ENCODE measurements at regions not wholly inside any gene's neighbourhood (a gene's known extent, or its start where the extent isn't known, plus 50 kb on each side); places are given as distances from the start of the nearest gene placed in this dataset.

DNA sequence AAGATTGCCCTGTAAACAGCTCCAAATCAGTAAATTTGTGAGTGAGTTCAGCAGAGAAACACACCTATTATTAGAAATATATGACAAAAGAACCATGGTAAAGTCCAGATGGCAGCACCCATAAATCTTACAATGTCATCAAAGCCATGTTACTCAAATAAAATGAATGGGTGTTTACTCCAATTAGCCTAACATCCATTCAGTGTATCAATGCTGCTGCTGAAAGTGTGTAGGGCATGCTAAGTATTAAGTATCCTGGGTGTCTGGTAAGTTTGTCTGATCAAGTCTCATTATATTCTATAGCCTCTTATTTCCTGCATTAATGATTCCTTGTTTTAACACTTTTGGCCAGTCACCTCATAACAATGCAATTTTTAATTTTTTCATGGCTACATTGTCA, 185.5 kb upstream of the STEAP4 start:
- Histone ChIP-seq H3K4me3 (ENCODE audit: low read depth, low read length, poor library complexity, severe bottlenecking) (no peak overlapping the region), H3K4me1 (ENCODE audit: insufficient read depth, low read length, poor library complexity, severe bottlenecking) (no peaks in the 10 kb centered on the region), H3K27ac (ENCODE audit: low read depth, low read length, poor library complexity, severe bottlenecking) (no peak overlapping the region), H2AFZ (ENCODE audit: low read length) (no peak overlapping the region), H3K4me2 (ENCODE audit: low read length) (no peak overlapping the region), H3K9me2 (ENCODE audit: insufficient read depth, low read length) (no peaks in the 10 kb centered on the region), H3K36me3 (ENCODE audit: insufficient read depth, low read length) (no peaks in the 10 kb centered on the region), H3K9me3 (ENCODE audit: low read length) (no peaks in the 10 kb centered on the region), H3K79me2 (ENCODE audit: insufficient read depth, low read depth, low read length) (no peaks in the 10 kb centered on the region), H4K20me1 (ENCODE audit: insufficient read depth, low read length) (no peaks in the 10 kb centered on the region)
- no TSS peak for BruUV-seq (replicated peaks)
- intact Hi-C loops (cut with micrococcal nuclease; ENCODE audit: unreplicated experiment) = no loop called here
- ChIA-PET POLR2A (no interaction called here), CTCF (ENCODE audit: unreplicated experiment) (no interaction called here)
- TF ChIP-seq, protein P1, sequence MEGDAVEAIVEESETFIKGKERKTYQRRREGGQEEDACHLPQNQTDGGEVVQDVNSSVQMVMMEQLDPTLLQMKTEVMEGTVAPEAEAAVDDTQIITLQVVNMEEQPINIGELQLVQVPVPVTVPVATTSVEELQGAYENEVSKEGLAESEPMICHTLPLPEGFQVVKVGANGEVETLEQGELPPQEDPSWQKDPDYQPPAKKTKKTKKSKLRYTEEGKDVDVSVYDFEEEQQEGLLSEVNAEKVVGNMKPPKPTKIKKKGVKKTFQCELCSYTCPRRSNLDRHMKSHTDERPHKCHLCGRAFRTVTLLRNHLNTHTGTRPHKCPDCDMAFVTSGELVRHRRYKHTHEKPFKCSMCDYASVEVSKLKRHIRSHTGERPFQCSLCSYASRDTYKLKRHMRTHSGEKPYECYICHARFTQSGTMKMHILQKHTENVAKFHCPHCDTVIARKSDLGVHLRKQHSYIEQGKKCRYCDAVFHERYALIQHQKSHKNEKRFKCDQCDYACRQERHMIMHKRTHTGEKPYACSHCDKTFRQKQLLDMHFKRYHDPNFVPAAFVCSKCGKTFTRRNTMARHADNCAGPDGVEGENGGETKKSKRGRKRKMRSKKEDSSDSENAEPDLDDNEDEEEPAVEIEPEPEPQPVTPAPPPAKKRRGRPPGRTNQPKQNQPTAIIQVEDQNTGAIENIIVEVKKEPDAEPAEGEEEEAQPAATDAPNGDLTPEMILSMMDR (conservative IDR thresholded peaks at IDR 0.05; ENCODE audit: low read length) = no peak
- TF ChIP-seq EZH2phosphoT487 (IDR thresholded peaks at IDR 0.05; ENCODE audit: borderline replicate concordance, low read depth, low read length) = no peak
- DNase-seq (ENCODE audit: low spot score) = no peak

DNA sequence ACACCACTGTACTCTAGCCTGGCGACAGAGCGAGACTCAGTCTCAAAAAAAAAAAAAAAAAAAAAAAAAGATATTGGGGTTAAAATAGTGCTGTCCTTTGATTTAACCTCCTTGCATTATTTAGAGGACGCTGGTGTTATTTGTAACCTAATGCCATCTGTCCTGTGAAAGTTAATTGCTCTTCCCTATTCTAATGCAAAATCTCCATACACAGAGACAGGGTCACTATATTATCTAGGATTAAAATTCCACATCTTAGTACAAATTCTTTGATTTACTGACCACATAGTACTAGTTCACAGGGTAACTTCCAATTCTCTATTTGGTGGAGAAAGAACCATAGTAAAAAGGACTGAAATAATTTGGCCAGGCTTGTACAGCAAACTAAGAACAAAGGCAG, 184.2 kb upstream of the STEAP4 start:
- Histone ChIP-seq H3K79me2 (ENCODE audit: insufficient read depth, low read depth, low read length) (no peaks in the 10 kb centered on the region), H2AFZ (ENCODE audit: low read length) (no peak overlapping the region), H3K36me3 (ENCODE audit: insufficient read depth, low read length) (no peaks in the 10 kb centered on the region), H3K9me3 (ENCODE audit: low read length) (no peaks in the 10 kb centered on the region), H3K4me2 (ENCODE audit: low read length) (no peak overlapping the region), H3K4me3 (ENCODE audit: low read depth, low read length, poor library complexity, severe bottlenecking) (no peak overlapping the region), H3K4me1 (ENCODE audit: insufficient read depth, low read length, poor library complexity, severe bottlenecking) (no peaks in the 10 kb centered on the region), H3K27ac (ENCODE audit: low read depth, low read length, poor library complexity, severe bottlenecking) (no peak overlapping the region), H3K9me2 (ENCODE audit: insufficient read depth, low read length) (no peaks in the 10 kb centered on the region), H4K20me1 (ENCODE audit: insufficient read depth, low read length) (no peaks in the 10 kb centered on the region)
- POLR2A ChIA-PET = no interaction called here
- TF ChIP-seq EZH2phosphoT487 (IDR thresholded peaks at IDR 0.05; ENCODE audit: borderline replicate concordance, low read depth, low read length) = no peak
- TF ChIP-seq, protein P1 (conservative IDR thresholded peaks at IDR 0.05; ENCODE audit: low read length) = no peak
- no peak for DNase-seq (ENCODE audit: low spot score)
- no TSS peak for BruUV-seq (replicated peaks)
- CTCF ChIA-PET (ENCODE audit: unreplicated experiment) = no interaction called here
- intact Hi-C loops (cut with micrococcal nuclease; ENCODE audit: unreplicated experiment) = no loop called here

DNA sequence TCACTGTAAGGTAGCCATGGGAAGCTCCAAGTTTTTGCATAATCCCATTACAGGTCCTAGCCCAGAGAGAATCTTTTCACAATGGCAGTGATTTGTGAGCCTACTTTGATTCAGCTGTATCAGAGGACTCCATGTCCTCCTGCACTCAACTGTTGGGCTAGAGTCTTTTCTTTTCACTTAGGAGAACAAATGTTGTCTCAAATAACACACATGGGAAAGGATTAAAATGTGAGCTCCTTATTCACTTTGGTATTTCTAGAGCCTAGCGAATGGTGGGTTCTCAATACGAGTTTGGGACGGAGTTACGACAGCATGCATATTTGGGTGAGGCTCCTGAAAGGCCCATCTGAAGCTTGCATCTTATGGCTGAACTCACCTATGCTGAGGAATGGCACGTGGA, 183.5 kb upstream of the STEAP4 start:
- no peak for DNase-seq (ENCODE audit: low spot score)
- Histone ChIP-seq H3K36me3 (ENCODE audit: insufficient read depth, low read length) (no peaks in the 10 kb centered on the region), H2AFZ (ENCODE audit: low read length) (no peak overlapping the region), H3K4me3 (ENCODE audit: low read depth, low read length, poor library complexity, severe bottlenecking) (no peak overlapping the region), H4K20me1 (ENCODE audit: insufficient read depth, low read length) (no peaks in the 10 kb centered on the region), H3K79me2 (ENCODE audit: insufficient read depth, low read depth, low read length) (no peaks in the 10 kb centered on the region), H3K4me2 (ENCODE audit: low read length) (no peak overlapping the region), H3K9me3 (ENCODE audit: low read length) (no peaks in the 10 kb centered on the region), H3K4me1 (ENCODE audit: insufficient read depth, low read length, poor library complexity, severe bottlenecking) (no peaks in the 10 kb centered on the region), H3K27ac (ENCODE audit: low read depth, low read length, poor library complexity, severe bottlenecking) (no peak overlapping the region), H3K9me2 (ENCODE audit: insufficient read depth, low read length) (no peaks in the 10 kb centered on the region)
- ChIA-PET POLR2A (no interaction called here), CTCF (ENCODE audit: unreplicated experiment) (no interaction called here)
- TF ChIP-seq, protein P1 (conservative IDR thresholded peaks at IDR 0.05; ENCODE audit: low read length) = no peak
- no peak for TF ChIP-seq EZH2phosphoT487 (IDR thresholded peaks at IDR 0.05; ENCODE audit: borderline replicate concordance, low read depth, low read length)
- no TSS peak for BruUV-seq (replicated peaks)
- intact Hi-C loops (cut with micrococcal nuclease; ENCODE audit: unreplicated experiment) = no loop called here

All from OCI-LY7 (cell line).